Activated CD8-positive, alpha-beta T cell treated with anti-CD3 and anti-CD28 coated beads for 36 hours (primary cell): ENCODE measurements at regions not wholly inside any gene's neighbourhood (a gene's known extent, or its start where the extent isn't known, plus 50 kb on each side); places are given as distances from the start of the nearest gene placed in this dataset.

Experiments used
- ATAC-seq: fragments of 200-7000 bp; cut with Tn5 transposase; one replicate; pipeline ENCODE4 v1.10.0; 2021; ENCODE audit warnings: mild to moderate bottlenecking, moderate library complexity
- CTCF ChIA-PET: fragments of 350-600 bp; sonication (Branson Sonifier 250); formaldehyde crosslinking; loops from one replicate; lab custom pipeline; 2021; ENCODE audit warnings: antibody characterized with exemption; lab: Charles Lee
- POLR2A ChIA-PET: fragments of 350-600 bp; sonication (Branson Sonifier 250); formaldehyde crosslinking; loops from one replicate; lab custom pipeline; 2021; ENCODE audit warnings: antibody characterized with exemption; lab: Charles Lee
- DNase-seq: peaks from one replicate; pipeline ENCODE4 v3.0.0-alpha.2; 2020
- H3K27ac Mint-ChIP-seq: one replicate; pipeline ENCODE4 v1.8.0; 2021; ENCODE audit warnings: mild to moderate bottlenecking, mixed read lengths
- H3K27me3 Mint-ChIP-seq: one replicate; pipeline ENCODE4 v1.8.0; 2021; ENCODE audit warnings: mixed read lengths
- H3K36me3 Mint-ChIP-seq: one replicate; pipeline ENCODE4 v1.8.0; 2021; ENCODE audit warnings: low read depth, mixed read lengths
- H3K4me1 Mint-ChIP-seq: one replicate; pipeline ENCODE4 v1.8.0; 2021; ENCODE audit warnings: low read depth, mixed read lengths
- H3K4me3 Mint-ChIP-seq: one replicate; pipeline ENCODE4 v1.8.0; 2021; ENCODE audit warnings: mild to moderate bottlenecking, moderate library complexity, mixed read lengths
- H3K9me3 Mint-ChIP-seq: one replicate; pipeline ENCODE4 v1.8.0; 2021; ENCODE audit warnings: mixed read lengths
- intact Hi-C: fragments of 100-400 bp; cut with micrococcal nuclease; formaldehyde crosslinking; loops from one replicate; pipeline ENCODE4 v1.10.0; 2022
- TF ChIP-seq, protein P1 (sequence below): fragments of 200-600 bp; IDR thresholded peaks from one replicate; pipeline ENCODE4 v1.8.0; 2022; ENCODE audit warnings: antibody characterized with exemption, mild to moderate bottlenecking

DNA sequence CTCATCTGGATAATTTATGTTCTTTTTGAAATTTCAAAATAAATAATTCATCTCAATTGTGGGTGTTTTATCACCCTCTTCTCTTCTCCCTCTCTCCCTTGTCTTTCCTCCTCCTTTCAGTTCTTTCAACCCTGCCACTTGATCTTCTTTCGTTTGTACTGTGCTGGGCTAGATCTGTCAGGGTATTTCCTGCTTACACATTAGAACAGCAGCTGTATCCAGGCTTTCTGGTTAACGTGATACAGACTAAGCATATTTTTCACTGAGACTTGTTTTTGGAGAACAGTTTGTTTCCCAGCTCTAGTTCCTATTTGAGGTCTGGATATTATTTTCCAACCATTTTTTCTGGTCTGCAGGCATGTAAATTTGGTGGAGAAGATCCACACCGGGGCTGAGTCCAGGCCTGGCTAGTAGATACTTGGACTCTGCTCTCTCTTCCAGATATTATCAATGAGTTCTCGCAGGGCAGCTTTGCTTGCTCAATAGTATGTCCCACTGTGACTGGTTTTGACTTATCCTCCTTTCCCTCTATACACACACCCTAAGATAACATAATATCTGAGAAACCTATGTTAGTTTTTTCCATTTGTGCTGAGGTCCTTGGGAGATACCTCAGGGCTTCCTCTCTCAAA, 1310.7 kb upstream of the TENM3 start:
- Mint-ChIP-seq H3K27ac (no peak overlapping the region), H3K36me3 (no peaks in the 10 kb centered on the region), H3K4me1 (no peaks in the 10 kb centered on the region), H3K4me3 (no peak overlapping the region), H3K27me3 (no peaks in the 10 kb centered on the region), H3K9me3 (peaks cover 5% of the 10 kb centered on the region)
- DNase-seq, result no peak
- intact Hi-C loops, result no loop called here
- TF ChIP-seq, protein P1, sequence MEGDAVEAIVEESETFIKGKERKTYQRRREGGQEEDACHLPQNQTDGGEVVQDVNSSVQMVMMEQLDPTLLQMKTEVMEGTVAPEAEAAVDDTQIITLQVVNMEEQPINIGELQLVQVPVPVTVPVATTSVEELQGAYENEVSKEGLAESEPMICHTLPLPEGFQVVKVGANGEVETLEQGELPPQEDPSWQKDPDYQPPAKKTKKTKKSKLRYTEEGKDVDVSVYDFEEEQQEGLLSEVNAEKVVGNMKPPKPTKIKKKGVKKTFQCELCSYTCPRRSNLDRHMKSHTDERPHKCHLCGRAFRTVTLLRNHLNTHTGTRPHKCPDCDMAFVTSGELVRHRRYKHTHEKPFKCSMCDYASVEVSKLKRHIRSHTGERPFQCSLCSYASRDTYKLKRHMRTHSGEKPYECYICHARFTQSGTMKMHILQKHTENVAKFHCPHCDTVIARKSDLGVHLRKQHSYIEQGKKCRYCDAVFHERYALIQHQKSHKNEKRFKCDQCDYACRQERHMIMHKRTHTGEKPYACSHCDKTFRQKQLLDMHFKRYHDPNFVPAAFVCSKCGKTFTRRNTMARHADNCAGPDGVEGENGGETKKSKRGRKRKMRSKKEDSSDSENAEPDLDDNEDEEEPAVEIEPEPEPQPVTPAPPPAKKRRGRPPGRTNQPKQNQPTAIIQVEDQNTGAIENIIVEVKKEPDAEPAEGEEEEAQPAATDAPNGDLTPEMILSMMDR, result no peak
- ChIA-PET POLR2A (no interaction called here), CTCF (interaction anchor here (1.0 kb wide), 1 partner anchor 24 kb away, joined by 5 read pairs; no protein-coding TSS in a partner anchor)
- ATAC-seq, result no peak

DNA sequence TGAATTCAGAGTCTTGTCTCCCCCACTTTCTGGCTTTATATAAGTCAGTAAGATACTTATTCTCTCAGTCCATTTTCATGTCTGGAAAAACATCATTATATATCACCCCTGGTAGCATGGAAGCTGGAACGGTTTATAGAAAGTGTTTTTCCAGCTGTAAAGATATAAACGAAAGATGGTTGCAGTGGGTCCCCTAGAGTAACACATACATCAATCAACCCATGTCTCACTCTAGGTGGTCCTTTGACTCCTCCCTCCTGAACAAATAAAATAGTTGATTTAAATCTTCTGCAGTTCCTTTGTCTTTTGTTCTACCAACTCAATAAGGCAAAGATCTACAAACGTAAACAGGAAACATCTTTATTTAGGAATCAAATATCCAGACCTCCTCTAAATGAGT, 1306.1 kb upstream of the TENM3 start:
- intact Hi-C loops, result no loop called here
- H3K4me1 Mint-ChIP-seq, result no peaks in the 10 kb centered on the region
- TF ChIP-seq, protein P1, result no peak
- CTCF ChIA-PET, result no interaction called here
- H3K9me3 Mint-ChIP-seq, result peaks cover 5% of the 10 kb centered on the region
- no peaks in the 10 kb centered on the region for H3K27me3 Mint-ChIP-seq
- DNase-seq, result no peak
- H3K36me3 Mint-ChIP-seq, result no peaks in the 10 kb centered on the region
- H3K27ac Mint-ChIP-seq, result no peak overlapping the region
- H3K4me3 Mint-ChIP-seq, result no peak overlapping the region
- ATAC-seq, result no peak
- POLR2A ChIA-PET, result no interaction called here

DNA sequence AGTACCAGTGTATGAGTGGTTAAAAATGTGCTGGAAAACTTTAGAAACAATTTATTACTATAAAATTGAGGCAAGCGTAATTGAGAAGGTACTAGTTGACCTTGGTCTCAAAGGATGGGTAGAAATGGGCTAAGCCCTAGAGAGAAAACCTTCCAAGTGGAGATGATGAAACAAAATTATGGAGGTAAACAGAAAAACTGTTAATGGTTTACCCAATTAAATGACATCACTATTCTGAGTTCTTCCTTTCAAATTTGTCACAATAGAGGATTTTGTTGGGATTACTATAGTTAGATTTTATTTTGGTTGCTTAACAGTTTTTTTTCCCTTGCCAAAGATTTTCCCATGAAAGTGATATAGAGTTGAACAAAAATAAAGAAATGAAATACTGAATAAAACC, 1302.5 kb upstream of the TENM3 start:
- ChIA-PET POLR2A (no interaction called here), CTCF (no interaction called here)
- Mint-ChIP-seq H3K27ac (no peak overlapping the region), H3K4me1 (no peaks in the 10 kb centered on the region), H3K36me3 (no peaks in the 10 kb centered on the region), H3K27me3 (no peaks in the 10 kb centered on the region), H3K9me3 (no peaks in the 10 kb centered on the region), H3K4me3 (no peak overlapping the region)
- no peak for ATAC-seq
- intact Hi-C loops, result no loop called here
- DNase-seq, result no peak
- TF ChIP-seq, protein P1, result no peak

DNA sequence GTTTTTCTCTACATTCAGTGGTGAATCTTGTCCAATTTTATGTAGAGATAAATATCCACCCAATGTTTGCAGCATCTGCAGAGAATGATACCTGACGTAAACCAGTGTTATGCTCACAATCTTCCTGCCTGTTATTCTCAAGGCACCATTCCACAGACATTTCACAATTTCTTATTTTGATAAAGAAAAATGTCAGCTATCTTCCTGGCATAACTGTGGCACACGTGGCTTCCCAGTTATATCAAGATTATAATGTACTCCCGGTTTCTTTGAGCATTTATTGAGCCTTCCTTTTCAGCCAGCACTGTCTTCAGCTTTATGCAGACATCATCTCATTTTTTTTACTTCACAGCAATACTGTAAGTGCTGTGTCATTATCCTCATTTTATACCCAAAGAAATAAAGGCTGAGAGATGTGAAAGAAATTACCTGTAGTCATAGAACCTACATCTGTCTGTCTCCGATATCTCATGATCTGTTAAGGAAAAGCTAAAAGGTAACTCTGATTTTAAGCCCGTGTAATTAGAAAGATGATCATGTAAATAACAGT, 1300.8 kb upstream of the TENM3 start:
- TF ChIP-seq, protein P1, result no peak
- DNase-seq (no peak), ATAC-seq (no peak)
- H3K4me3 Mint-ChIP-seq, result no peak overlapping the region
- ChIA-PET POLR2A (no interaction called here), CTCF (no interaction called here)
- H3K9me3 Mint-ChIP-seq, result peaks cover 2% of the 10 kb centered on the region
- H3K27me3 Mint-ChIP-seq, result no peaks in the 10 kb centered on the region
- no peaks in the 10 kb centered on the region for H3K4me1 Mint-ChIP-seq
- no peaks in the 10 kb centered on the region for H3K36me3 Mint-ChIP-seq
- no peak overlapping the region for H3K27ac Mint-ChIP-seq
- intact Hi-C loops, result no loop called here

DNA sequence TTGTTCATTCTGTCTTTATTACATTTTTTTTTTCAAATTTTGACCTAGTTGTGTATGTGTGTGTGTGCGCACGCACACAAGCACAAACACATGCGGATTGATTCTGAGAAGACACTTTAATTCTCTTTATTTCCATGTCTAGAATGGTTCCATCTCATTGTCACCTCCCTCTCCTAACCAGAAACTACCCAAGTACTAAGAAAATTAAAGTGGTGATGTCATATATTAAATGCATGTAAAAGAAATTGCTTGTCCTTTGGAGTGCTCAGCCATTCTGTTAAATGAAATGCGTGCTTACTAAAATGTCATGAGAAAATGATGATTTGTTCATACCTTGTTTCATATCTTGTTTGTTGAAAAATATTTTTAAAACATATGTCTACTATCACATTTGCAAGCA, 1297.0 kb upstream of the TENM3 start:
- no peaks in the 10 kb centered on the region for H3K27me3 Mint-ChIP-seq
- no peaks in the 10 kb centered on the region for H3K36me3 Mint-ChIP-seq
- intact Hi-C loops, result no loop called here
- no peaks in the 10 kb centered on the region for H3K4me1 Mint-ChIP-seq
- no peak overlapping the region for H3K4me3 Mint-ChIP-seq
- ChIA-PET CTCF (no interaction called here), POLR2A (no interaction called here)
- H3K9me3 Mint-ChIP-seq, result peaks cover 3% of the 10 kb centered on the region
- ATAC-seq (no peak), DNase-seq (no peak)
- H3K27ac Mint-ChIP-seq, result no peak overlapping the region
- TF ChIP-seq, protein P1, result no peak
